AG09309 (cell line): ENCODE measurements at regions not wholly inside any gene's neighbourhood (a gene's known extent, or its start where the extent isn't known, plus 50 kb on each side); places are given as distances from the start of the nearest gene placed in this dataset.

Source experiments
- DNase-seq: peaks from one replicate; pipeline ENCODE4 v3.0.0-alpha.2; 2010; ENCODE audit warnings: low read depth
- H3K4me3 ChIP-seq: 2 replicates; pipeline ENCODE4 v1.5.1; 2011; ENCODE audit warnings: mild to moderate bottlenecking, low read depth, low read length, moderate library complexity; ENCODE audit not compliant: control insufficient read depth
- TF ChIP-seq, protein P1 (sequence below): IDR thresholded peaks from 2 replicates; pipeline ENCODE4 v1.5.1; 2011; ENCODE audit warnings: mild to moderate bottlenecking, low read depth, low read length, inconsistent platforms; ENCODE audit not compliant: insufficient read depth, control insufficient read depth; ENCODE audit errors: missing control alignments

GRCh38 chr11:106208760-106209159, 131.3 kb downstream of the AASDHPPT start:
- TF ChIP-seq, protein P1, sequence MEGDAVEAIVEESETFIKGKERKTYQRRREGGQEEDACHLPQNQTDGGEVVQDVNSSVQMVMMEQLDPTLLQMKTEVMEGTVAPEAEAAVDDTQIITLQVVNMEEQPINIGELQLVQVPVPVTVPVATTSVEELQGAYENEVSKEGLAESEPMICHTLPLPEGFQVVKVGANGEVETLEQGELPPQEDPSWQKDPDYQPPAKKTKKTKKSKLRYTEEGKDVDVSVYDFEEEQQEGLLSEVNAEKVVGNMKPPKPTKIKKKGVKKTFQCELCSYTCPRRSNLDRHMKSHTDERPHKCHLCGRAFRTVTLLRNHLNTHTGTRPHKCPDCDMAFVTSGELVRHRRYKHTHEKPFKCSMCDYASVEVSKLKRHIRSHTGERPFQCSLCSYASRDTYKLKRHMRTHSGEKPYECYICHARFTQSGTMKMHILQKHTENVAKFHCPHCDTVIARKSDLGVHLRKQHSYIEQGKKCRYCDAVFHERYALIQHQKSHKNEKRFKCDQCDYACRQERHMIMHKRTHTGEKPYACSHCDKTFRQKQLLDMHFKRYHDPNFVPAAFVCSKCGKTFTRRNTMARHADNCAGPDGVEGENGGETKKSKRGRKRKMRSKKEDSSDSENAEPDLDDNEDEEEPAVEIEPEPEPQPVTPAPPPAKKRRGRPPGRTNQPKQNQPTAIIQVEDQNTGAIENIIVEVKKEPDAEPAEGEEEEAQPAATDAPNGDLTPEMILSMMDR: no peak
- H3K4me3 ChIP-seq: no peak overlapping the region
- no peak for DNase-seq

DNA sequence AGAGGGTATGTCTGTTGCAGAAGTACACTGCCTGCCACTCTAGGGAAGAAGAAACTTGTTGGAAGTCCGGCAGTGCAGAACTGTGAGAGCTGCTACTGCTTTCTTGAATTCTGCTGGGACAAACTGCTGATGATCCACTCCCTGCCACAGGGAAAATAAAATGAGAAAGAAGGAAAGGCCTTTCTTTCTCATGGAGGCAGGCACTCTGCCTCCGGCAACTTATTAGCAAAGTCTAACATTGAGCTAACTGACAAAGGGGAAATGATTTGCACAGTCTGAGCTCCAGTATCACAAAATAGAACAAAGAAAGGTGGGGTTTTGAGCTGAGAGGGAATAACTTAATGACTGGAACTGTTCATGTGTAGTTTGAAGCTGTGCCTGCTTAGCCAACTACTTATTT, 134.6 kb downstream of the AASDHPPT start:
- H3K4me3 ChIP-seq: no peak overlapping the region
- DNase-seq: no peak
- TF ChIP-seq, protein P1: no peak

- TF ChIP-seq, protein P1: no peak
- no peak overlapping the region for H3K4me3 ChIP-seq
- DNase-seq: no peak
These were observed 138.8 kb downstream of the AASDHPPT start for GRCh38 chr11:106216281-106216680.

- no peak for DNase-seq
- TF ChIP-seq, protein P1: no peak
- no peak overlapping the region for H3K4me3 ChIP-seq
These were observed 140.0 kb downstream of the AASDHPPT start for GRCh38 chr11:106217456-106217855.

GRCh38 chr11:106218106-106218505, 140.6 kb downstream of the AASDHPPT start:
- TF ChIP-seq, protein P1: no peak
- DNase-seq: no peak
- no peak overlapping the region for H3K4me3 ChIP-seq

- TF ChIP-seq, protein P1: no peak
- no peak overlapping the region for H3K4me3 ChIP-seq
- no peak for DNase-seq
These were observed 145.2 kb downstream of the AASDHPPT start for GRCh38 chr11:106222626-106223025.

DNA sequence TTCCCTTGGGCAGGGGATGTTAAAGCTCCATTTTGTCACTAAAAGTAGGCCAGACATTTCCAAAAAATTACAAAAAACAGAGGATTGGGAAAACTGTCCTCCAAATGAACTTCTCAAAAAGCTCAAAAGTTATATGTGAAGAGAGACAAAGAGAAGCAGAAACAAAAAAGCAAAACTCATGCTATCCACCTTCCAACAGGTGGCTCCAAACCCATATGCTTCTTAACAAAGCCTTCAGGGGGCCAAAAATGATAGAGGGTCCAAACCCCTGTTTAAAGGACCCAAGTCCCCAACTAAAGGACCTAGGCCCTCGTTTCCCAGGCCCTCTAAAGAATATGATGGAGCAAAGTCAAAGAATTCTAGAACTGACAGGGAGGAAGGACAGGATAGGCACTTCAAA, 146.7 kb downstream of the AASDHPPT start:
- H3K4me3 ChIP-seq: no peak overlapping the region
- no peak for DNase-seq
- TF ChIP-seq, protein P1: no peak
